Astrocyte (in vitro differentiated cells and primary cell): ENCODE measurements at regions not wholly inside any gene's neighbourhood (a gene's known extent, or its start where the extent isn't known, plus 50 kb on each side); places are given as distances from the start of the nearest gene placed in this dataset.

Experiments
- EZH2 ChIP-seq: IDR thresholded peaks from 2 replicates; pipeline ENCODE4 v1.6.1; 2012; ENCODE audit warnings: mild to moderate bottlenecking, low read length, inconsistent platforms; ENCODE audit not compliant: insufficient read depth
- TF ChIP-seq, protein P1 (sequence below): IDR thresholded peaks from 2 replicates; pipeline ENCODE4 v1.5.1; 2011; ENCODE audit warnings: low read depth, mild to moderate bottlenecking, inconsistent platforms, low read length, moderate library complexity; ENCODE audit not compliant: insufficient read depth

GRCh38 chr3:190716211-190716610, 146.3 kb downstream of the GMNC start:
- TF ChIP-seq, protein P1, sequence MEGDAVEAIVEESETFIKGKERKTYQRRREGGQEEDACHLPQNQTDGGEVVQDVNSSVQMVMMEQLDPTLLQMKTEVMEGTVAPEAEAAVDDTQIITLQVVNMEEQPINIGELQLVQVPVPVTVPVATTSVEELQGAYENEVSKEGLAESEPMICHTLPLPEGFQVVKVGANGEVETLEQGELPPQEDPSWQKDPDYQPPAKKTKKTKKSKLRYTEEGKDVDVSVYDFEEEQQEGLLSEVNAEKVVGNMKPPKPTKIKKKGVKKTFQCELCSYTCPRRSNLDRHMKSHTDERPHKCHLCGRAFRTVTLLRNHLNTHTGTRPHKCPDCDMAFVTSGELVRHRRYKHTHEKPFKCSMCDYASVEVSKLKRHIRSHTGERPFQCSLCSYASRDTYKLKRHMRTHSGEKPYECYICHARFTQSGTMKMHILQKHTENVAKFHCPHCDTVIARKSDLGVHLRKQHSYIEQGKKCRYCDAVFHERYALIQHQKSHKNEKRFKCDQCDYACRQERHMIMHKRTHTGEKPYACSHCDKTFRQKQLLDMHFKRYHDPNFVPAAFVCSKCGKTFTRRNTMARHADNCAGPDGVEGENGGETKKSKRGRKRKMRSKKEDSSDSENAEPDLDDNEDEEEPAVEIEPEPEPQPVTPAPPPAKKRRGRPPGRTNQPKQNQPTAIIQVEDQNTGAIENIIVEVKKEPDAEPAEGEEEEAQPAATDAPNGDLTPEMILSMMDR, result no peak
- no peak for TF ChIP-seq EZH2
